ENCODE measurements at regions not wholly inside any gene's neighbourhood (a gene's known extent, or its start where the extent isn't known, plus 50 kb on each side); places are given as distances from the start of the nearest gene placed in this dataset.
"Not testable (repeated sequence)": the region's sequence is repeated elsewhere in the genome, so short reads cannot be mapped to it uniquely, and the experiment has no call there.

- WGBS: no CpG with 5 or more reads among the region's 3 CpGs
Measured at GRCh38 chr1:144070394-144071053, 98.7 kb upstream of the FAM72C start.

GRCh38 chr1:144067042-144067441 is 95.3 kb upstream of the FAM72C start:
- WGBS: no CpG with 5 or more reads among the region's 7 CpGs
- not testable (repeated sequence) for DNase-seq (ENCODE audit: low read depth in 6 of 9, low spot score in 9 of 9); H3K4me3 ChIP-seq (ENCODE audit: low read length in 2 of 2)

More at GRCh38 chr1:144070394-144071053, 98.7 kb upstream of the FAM72C start:
- H3K27ac ChIP-seq (ENCODE audit: low read depth in 1 of 2, low read length in 1 of 2); H3K4me1 ChIP-seq (ENCODE audit: control insufficient read depth in 2 of 2, insufficient read depth in 2 of 2, low read length in 2 of 2); DNase-seq (ENCODE audit: low read depth in 6 of 9, low spot score in 9 of 9); H3K4me3 ChIP-seq (ENCODE audit: low read length in 2 of 2); H3K36me3 ChIP-seq (ENCODE audit: control insufficient read depth in 2 of 2, insufficient read depth in 2 of 2, low read length in 1 of 2); H3K27me3 ChIP-seq (ENCODE audit: control insufficient read depth in 2 of 2, insufficient read depth in 1 of 2, low read length in 1 of 2); H3K9me3 ChIP-seq (ENCODE audit: control insufficient read depth in 2 of 2, insufficient read depth in 1 of 2, low read length in 1 of 2): not testable (repeated sequence)

GRCh38 chr1:144066071-144066813 is 94.5 kb upstream of the FAM72C start:
- H3K27me3 ChIP-seq (ENCODE audit: control insufficient read depth in 2 of 2, insufficient read depth in 1 of 2, low read length in 1 of 2); DNase-seq (ENCODE audit: low read depth in 6 of 9, low spot score in 9 of 9); H3K4me3 ChIP-seq (ENCODE audit: low read length in 2 of 2); H3K36me3 ChIP-seq (ENCODE audit: control insufficient read depth in 2 of 2, insufficient read depth in 2 of 2, low read length in 1 of 2); H3K27ac ChIP-seq (ENCODE audit: low read depth in 1 of 2, low read length in 1 of 2); H3K9me3 ChIP-seq (ENCODE audit: control insufficient read depth in 2 of 2, insufficient read depth in 1 of 2, low read length in 1 of 2); H3K4me1 ChIP-seq (ENCODE audit: control insufficient read depth in 2 of 2, insufficient read depth in 2 of 2, low read length in 2 of 2): not testable (repeated sequence)
- 88% methylated on average over 4 of the region's 10 CpGs for WGBS

More at GRCh38 chr1:144067042-144067441, 95.3 kb upstream of the FAM72C start:
- H3K27me3 ChIP-seq (ENCODE audit: control insufficient read depth in 2 of 2, insufficient read depth in 1 of 2, low read length in 1 of 2); H3K9me3 ChIP-seq (ENCODE audit: control insufficient read depth in 2 of 2, insufficient read depth in 1 of 2, low read length in 1 of 2); H3K27ac ChIP-seq (ENCODE audit: low read depth in 1 of 2, low read length in 1 of 2); H3K4me1 ChIP-seq (ENCODE audit: control insufficient read depth in 2 of 2, insufficient read depth in 2 of 2, low read length in 2 of 2); H3K36me3 ChIP-seq (ENCODE audit: control insufficient read depth in 2 of 2, insufficient read depth in 2 of 2, low read length in 1 of 2): not testable (repeated sequence)

- not testable (repeated sequence) for H3K36me3 ChIP-seq (ENCODE audit: control insufficient read depth in 2 of 2, insufficient read depth in 2 of 2, low read length in 1 of 2); H3K4me1 ChIP-seq (ENCODE audit: control insufficient read depth in 2 of 2, insufficient read depth in 2 of 2, low read length in 2 of 2); H3K9me3 ChIP-seq (ENCODE audit: control insufficient read depth in 2 of 2, insufficient read depth in 1 of 2, low read length in 1 of 2); DNase-seq (ENCODE audit: low read depth in 6 of 9, low spot score in 9 of 9); H3K27me3 ChIP-seq (ENCODE audit: control insufficient read depth in 2 of 2, insufficient read depth in 1 of 2, low read length in 1 of 2); H3K4me3 ChIP-seq (ENCODE audit: low read length in 2 of 2); H3K27ac ChIP-seq (ENCODE audit: low read depth in 1 of 2, low read length in 1 of 2)
- no CpG with 5 or more reads among the region's 5 CpGs for whole genome bisulfite sequencing
Measured at GRCh38 chr1:144065299-144066060, 93.7 kb upstream of the FAM72C start.

GRCh38 chr1:144049365-144049764 is 77.6 kb upstream of the FAM72C start:
- not testable (repeated sequence) for H3K27me3 ChIP-seq (ENCODE audit: control insufficient read depth in 2 of 2, insufficient read depth in 1 of 2, low read length in 1 of 2); H3K27ac ChIP-seq (ENCODE audit: low read depth in 1 of 2, low read length in 1 of 2); H3K9me3 ChIP-seq (ENCODE audit: control insufficient read depth in 2 of 2, insufficient read depth in 1 of 2, low read length in 1 of 2); DNase-seq (ENCODE audit: low read depth in 6 of 9, low spot score in 9 of 9); H3K36me3 ChIP-seq (ENCODE audit: control insufficient read depth in 2 of 2, insufficient read depth in 2 of 2, low read length in 1 of 2); H3K4me3 ChIP-seq (ENCODE audit: low read length in 2 of 2); H3K4me1 ChIP-seq (ENCODE audit: control insufficient read depth in 2 of 2, insufficient read depth in 2 of 2, low read length in 2 of 2)
- no CpG with 5 or more reads among the region's 5 CpGs for WGBS

GRCh38 chr1:144046645-144047044 is 74.9 kb upstream of the FAM72C start:
- not testable (repeated sequence) for DNase-seq (ENCODE audit: low read depth in 6 of 9, low spot score in 9 of 9); H3K27ac ChIP-seq (ENCODE audit: low read depth in 1 of 2, low read length in 1 of 2); H3K4me1 ChIP-seq (ENCODE audit: control insufficient read depth in 2 of 2, insufficient read depth in 2 of 2, low read length in 2 of 2); H3K9me3 ChIP-seq (ENCODE audit: control insufficient read depth in 2 of 2, insufficient read depth in 1 of 2, low read length in 1 of 2); H3K27me3 ChIP-seq (ENCODE audit: control insufficient read depth in 2 of 2, insufficient read depth in 1 of 2, low read length in 1 of 2); H3K4me3 ChIP-seq (ENCODE audit: low read length in 2 of 2); H3K36me3 ChIP-seq (ENCODE audit: control insufficient read depth in 2 of 2, insufficient read depth in 2 of 2, low read length in 1 of 2)
- WGBS: no CpG with 5 or more reads among the region's 3 CpGs

DNA sequence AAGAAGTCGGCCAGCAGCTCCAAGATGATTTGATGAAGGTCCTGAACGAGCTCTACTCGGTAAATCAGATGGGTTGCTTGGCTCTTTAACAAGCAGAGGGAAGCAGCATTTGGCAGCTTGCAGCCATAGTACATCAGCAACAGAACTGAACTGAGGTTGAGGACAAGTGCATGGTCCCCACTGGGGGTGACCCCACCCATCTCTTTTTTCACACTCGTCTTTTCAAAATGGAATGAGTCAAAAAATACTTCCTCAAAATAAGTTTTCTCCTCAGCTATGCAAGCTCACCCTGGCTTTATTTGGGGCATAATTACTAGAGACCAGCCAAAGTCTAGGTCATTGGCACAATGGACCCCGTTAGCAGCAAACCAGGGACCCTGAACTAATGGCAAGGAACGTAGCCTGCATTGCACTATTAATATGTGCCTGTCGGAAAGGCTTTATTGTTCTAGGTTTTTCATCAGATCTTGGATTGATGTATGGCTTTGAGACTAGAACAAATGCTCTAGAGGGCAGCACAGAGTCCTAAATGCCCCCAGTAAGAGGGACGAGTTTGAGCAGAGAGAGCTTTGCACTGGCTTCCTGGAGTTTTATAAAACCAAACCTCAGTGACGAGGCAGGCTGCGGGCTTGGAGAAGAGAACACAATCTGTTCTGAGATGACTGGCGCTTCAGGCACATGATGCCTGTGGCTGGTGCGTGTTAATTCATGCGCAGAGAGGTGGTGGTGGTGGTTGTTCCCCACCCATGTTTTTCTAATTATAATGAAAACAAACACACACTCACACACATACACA is 74.2 kb upstream of the FAM72C start:
- 67% methylated on average over 7 of the region's 13 CpGs for WGBS
- H3K4me1 ChIP-seq (ENCODE audit: control insufficient read depth in 2 of 2, insufficient read depth in 2 of 2, low read length in 2 of 2); H3K4me3 ChIP-seq (ENCODE audit: low read length in 2 of 2); H3K27ac ChIP-seq (ENCODE audit: low read depth in 1 of 2, low read length in 1 of 2); H3K27me3 ChIP-seq (ENCODE audit: control insufficient read depth in 2 of 2, insufficient read depth in 1 of 2, low read length in 1 of 2); H3K36me3 ChIP-seq (ENCODE audit: control insufficient read depth in 2 of 2, insufficient read depth in 2 of 2, low read length in 1 of 2); H3K9me3 ChIP-seq (ENCODE audit: control insufficient read depth in 2 of 2, insufficient read depth in 1 of 2, low read length in 1 of 2): not testable (repeated sequence)
- peak in 2 of 9 donors; percentile 0 to 1 for DNase-seq (ENCODE audit: low read depth in 6 of 9, low spot score in 9 of 9)

GRCh38 chr1:144042251-144042650 is 70.5 kb upstream of the FAM72C start:
- H3K36me3 ChIP-seq (ENCODE audit: control insufficient read depth in 2 of 2, insufficient read depth in 2 of 2, low read length in 1 of 2); H3K4me1 ChIP-seq (ENCODE audit: control insufficient read depth in 2 of 2, insufficient read depth in 2 of 2, low read length in 2 of 2); DNase-seq (ENCODE audit: low read depth in 6 of 9, low spot score in 9 of 9); H3K9me3 ChIP-seq (ENCODE audit: control insufficient read depth in 2 of 2, insufficient read depth in 1 of 2, low read length in 1 of 2); H3K27me3 ChIP-seq (ENCODE audit: control insufficient read depth in 2 of 2, insufficient read depth in 1 of 2, low read length in 1 of 2); H3K27ac ChIP-seq (ENCODE audit: low read depth in 1 of 2, low read length in 1 of 2); H3K4me3 ChIP-seq (ENCODE audit: low read length in 2 of 2): not testable (repeated sequence)
- WGBS: no CpG with 5 or more reads among the region's 1 CpG
